Stimulated activated CD8-positive, alpha-beta memory T cell treated with anti-CD3 and anti-CD28 coated beads, Interleukin-12 subunit alpha, Interleukin-12 subunit beta, amount 100 ng/mL, for 4 hours (primary cell): ENCODE measurements at regions not wholly inside any gene's neighbourhood (a gene's known extent, or its start where the extent isn't known, plus 50 kb on each side); places are given as distances from the start of the nearest gene placed in this dataset.
A peak's percentile ranks its signal among the peaks of the same experiment; 100 is the strongest.

Source experiments
- DNase-seq: peaks from one replicate; pipeline ENCODE4 v3.0.0-alpha.2; 2020; ENCODE audit warnings: low read depth

GRCh38 chr13:40480012-40480914 lies 186.2 kb downstream of the FOXO1 start:
- no peak for DNase-seq

GRCh38 chr13:40480915-40481516 lies 185.4 kb downstream of the FOXO1 start:
- no peak for DNase-seq

- DNase-seq = no peak
Observed at GRCh38 chr13:40483601-40484000, 182.8 kb downstream of the FOXO1 start.

DNA sequence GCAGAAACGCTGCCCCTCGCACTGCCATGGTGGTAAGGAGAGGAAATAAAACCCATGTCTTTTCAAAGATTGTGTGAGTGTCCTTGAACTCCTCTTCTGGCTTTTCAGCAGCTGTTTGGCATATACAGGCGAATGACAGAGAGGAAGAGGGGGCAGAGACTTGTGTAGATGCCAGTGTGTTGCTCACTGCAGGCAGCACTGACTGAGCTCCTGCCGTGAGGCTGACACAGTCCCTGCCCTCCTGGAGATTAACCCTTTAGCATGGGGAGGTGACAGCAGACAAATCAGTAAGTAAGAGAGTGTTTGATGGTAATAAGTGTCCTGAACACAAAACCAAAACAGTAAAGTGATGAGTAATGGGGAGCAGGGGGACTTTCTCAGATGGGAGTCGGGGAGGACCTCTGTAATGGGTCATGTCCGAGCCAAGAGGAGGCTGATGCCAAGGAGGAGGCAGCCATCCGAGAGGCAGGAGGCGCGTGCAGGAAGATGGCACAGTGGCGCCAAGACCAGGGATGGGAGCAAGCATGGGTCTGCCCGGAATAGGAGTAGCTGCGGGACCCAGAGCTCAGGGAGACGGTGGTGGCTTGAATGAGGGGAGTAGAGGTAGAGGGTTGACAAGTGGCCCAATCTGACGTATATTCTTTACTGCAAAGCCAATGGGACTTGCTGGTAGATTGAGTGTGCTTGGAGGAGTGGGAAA lies 182.2 kb downstream of the FOXO1 start:
- no peak for DNase-seq

DNA sequence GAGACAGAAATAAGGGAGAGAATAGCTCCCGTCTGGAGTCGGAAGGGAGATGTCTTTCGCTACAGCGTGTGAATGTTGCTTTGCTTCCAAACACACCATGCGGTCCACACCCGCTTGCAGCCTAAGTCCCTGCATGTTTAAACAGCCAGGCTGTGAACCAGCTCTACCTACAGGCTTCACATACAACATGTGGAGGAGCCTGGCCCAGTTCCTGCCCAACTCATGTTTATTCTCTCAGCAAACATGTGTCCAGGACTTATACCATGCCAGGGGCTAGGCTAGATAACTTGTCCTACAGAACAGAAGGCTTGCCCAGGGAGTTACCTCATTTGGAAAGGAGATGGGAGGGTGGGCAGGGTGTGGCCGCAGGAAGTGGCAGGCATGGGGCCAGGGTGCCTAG lies 181.5 kb downstream of the FOXO1 start:
- no peak for DNase-seq

DNA sequence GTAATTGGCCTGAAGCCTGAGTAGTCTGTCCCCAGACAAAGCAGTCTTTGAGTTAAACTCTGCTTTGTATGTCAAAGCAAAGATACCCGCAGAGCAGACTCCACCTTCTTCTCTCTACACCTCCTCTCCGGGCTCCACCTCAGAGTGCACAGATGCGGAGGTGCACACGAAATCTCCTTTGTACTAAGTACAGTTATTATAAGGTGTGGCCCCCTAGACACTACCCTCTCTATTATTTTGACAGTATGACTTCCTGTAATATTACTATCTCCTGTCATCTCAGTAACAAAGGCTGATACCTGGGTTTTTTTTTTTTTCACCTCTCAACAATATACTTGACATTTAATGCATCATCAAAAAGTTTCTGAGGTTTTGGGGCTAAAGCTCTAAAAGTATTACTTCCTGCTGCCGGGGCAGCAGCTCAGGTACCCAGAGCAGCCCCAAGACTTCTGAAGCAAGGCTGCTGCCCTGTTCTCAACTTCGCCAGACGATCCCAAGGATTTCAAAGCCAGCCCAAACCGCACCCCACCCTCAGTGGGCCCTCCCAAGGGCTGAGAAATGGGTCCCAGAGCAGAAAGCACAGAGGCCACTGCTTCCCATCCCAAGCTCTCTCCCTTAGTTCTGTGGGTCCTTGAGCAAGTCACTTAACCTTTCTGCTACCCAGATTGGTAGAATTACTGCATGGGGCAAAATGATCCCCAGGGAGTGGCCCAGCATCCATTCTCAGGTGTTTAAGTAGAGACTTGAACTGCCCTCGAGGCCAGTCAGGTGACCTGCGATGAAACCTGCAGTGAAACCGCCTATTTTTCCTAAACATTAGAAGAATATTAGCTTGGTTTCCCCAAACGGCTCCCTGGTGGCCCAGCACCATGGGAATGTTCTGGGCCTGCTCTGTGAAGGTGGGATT lies 180.6 kb downstream of the FOXO1 start:
- peak; percentile 34 for DNase-seq

GRCh38 chr13:40486518-40487163 lies 179.8 kb downstream of the FOXO1 start:
- DNase-seq = no peak

DNA sequence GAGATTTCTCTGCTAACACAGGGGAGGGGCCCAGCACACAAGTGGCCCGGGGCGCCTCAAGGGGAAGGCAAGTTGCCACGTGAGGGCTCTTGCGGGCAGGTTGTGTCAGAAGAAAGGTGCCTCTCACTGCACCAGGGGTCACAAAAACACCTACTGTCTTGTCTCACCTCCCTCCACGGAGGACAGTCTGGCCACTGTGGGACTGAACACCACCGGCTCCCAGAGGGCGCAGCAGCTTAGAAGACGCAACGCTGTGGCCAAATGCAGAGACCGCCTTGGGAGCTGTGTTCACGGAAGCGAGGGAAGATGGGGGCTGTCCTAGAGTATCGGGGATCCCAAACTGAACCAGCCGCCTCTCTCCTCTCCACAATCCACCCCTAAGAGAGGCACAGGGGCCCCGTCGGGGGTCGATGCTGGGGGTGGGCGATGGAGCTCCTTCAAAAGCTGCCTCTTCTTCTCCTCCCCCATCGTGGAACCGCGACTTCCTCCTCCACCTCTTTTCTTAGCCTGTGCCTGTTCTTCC lies 177.5 kb downstream of the FOXO1 start:
- DNase-seq = no peak

- DNase-seq = no peak
Observed at GRCh38 chr13:40490086-40490758, 176.2 kb downstream of the FOXO1 start.

DNA sequence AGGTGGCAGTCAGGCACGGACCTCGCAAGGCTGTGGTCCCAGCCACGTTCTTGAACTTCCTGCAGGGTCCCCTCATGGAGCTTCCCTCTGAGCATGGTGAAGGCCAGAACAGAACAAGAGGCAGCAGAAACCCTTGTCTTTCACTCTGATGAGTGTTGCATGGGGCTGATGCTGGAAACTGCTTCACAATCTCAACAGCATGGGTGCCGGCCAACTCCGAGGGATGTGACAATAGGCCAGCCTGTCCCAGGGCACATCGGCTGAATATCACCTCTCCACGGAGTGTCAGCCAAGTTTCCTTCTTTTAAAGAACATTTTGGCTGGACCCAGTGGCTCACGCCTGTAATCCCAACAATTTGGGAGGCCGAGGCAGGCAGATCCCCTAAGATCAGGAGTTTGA lies 173.9 kb downstream of the FOXO1 start:
- no peak for DNase-seq

DNA sequence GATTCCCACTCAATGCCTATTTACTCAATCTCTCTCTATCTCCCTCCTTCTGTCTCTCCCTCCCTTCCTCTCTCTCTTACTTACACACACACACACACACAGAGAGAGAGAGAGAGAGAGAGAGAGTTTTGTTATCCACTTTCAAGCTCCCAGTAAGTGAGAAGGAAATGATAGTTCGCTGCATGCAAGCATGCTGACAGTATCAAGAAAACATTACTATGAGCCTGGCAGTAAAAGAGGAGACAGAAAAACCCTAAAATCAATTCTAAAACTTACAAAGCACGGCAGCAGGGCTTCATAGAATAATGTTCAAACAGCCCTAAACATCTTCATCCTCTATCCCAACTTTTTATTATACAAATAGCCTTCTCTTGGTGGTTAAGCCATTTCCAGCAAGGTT lies 171.9 kb downstream of the FOXO1 start:
- no peak for DNase-seq

DNA sequence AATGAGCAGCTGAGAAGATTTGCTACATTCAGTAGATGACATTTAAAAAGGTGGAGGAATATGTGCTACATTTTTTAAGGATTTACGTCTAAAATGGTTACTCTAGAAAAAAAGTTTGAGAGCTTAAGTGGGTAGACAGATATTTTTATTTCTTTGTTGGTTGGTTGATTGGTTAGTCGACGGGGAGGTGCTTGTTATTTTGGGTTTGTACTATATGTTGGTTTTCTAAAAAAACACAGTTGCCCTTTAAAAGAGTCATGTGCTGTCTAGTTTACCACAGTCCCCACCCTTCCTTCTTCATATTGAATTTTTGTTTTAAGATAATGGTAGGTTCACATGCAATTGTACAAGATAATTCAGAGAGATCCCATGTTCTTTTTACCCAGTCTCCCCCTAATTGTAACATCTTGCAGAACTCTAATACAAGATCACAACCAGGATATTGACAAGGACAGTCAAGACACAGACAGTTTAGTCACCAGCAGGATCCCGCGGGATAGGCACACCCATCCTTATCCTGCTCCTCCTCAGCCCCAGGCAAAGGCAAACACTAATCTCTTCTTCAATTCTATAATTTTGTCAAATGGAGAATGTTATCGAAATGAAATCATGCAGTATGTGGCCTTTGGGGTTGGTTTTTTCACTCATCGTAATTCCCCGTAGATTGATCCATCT lies 171.4 kb downstream of the FOXO1 start:
- no peak for DNase-seq

DNA sequence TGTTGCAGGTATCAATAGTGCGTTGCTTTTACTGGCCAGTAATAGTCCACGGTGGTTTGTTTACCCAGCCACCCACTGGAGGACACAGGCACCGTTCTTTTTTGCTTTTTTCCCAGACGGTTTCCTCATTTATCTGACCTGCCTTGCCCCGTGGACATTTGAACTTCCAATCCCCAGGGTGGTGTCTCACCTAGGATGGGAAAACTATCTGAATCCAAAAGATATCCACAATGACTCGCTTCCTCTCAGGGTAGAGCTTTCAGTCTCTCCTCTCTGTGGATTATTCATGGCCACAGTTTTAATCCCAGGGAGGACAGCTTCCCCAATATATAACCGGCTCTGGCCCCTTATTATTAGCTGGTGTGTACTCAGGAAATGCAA lies 170.8 kb downstream of the FOXO1 start:
- no peak for DNase-seq

DNA sequence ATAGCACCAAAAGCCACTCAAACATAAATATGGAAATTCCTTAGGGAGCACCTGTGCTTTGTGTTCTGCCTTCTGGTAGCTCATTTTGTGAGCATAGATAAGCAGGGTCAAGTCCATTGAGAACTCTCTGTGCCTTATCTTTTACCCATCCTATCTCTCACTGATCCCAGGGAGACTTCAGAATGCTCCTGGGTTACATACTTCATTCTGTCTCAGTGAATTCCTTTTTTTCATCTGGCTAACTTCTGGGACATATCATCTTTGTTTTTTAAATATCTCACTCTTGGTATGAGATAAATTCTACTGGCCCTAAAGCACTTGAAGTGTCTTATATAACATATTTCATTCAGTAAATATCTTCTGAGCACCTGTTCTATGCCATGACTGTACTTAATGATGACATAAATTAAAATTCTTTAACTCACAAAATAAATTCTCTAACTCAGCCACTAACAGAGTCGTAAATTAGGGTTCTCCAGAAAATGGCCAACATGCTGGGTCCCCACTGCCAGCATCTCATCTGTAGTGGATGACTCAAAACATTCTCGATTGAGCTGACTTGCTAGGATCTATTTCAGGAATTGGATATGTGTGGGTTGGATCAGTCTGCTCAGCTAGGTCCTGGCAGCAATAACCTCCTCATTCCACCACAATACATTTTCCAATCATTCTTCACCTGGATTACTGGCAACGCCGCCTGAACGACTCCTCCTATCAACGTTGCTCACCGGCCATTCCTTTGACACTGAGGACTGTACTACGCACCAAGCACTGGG lies 170.2 kb downstream of the FOXO1 start:
- DNase-seq = no peak

GRCh38 chr13:40498461-40498860 lies 168.0 kb downstream of the FOXO1 start:
- DNase-seq = no peak

DNA sequence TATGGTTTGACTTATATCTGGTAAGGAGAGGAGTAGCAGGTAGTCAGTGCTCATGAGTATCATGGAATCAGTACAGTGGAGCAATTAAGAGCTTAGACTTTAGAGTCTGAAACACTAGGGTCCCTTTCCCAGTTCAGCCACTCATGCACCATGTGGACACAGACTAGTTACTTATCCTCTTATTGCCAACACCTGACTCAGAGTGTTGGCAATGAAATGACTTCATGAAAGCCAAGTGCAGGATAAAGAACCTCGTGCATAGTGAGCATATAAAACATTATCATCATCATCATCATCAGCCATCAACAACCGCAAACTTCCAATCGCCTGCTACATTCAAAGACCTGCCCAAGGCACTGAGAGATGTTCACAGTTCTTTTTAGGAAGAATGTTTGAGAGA lies 164.2 kb downstream of the FOXO1 start:
- DNase-seq = no peak

DNA sequence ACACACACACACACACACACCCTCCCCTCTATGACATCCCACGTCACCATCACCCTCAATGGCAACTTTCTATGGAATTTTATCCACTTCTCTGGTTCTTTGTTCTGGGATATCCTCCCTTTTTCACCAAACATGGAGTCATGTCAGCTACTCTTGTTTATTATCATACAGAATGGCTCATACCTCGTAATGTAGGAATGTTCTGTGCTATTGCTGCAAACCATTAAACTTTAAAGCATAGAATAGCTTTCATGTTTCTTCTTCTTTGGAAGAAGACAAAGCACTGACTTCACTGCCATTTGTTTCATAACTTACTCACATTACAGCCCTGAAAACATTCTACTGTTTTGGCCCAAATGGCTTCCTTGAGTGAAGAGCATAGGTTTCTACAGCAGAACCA lies 163.4 kb downstream of the FOXO1 start:
- no peak for DNase-seq

DNA sequence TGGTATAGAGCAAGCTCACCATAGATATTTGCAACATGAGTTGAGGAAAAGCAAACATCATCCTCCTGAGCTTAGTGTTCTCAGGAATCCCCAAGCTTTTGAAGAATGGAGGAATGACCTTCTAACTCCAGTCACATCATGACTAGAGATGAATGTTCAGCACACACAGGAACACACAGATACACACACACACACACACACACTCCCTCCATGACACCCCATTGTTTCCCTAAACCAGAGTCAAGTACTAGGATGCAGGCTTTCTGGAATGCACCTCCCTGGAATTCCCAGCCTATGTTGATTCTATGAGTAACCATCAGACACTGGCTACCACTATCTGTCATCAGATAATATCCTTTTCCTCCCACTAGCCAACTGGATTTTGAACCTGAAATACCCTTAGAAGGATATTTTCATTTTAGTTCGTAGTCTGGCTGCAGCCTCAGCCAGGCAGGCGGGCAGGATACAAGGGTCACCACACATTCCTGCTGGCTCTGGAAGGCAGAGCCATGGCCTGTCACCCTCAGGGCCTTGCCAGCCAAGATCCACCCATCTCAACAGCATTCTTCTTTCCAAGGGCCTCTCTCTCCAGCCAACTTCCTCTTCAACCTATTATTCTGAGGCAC lies 162.4 kb downstream of the FOXO1 start:
- DNase-seq = no peak

DNA sequence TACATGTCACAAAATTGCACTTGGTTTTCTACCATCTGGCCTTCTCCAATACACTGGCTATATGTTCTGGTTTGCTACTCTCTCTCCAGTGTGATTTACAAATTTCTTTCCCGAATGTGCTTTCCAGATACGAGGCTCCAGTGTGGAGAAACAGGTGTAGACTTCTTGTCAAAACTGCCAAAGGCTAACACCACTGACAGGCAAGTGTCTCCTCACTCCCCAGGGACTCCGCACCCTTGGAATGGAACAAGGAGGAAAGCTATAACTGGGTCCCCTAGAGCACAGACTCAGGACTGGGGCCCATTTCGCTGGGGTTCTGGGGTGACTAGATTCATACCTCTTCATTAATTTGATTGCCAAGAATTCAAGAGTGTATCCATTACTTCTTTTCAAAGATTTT lies 161.8 kb downstream of the FOXO1 start:
- no peak for DNase-seq
